ENCODE measurements at regions not wholly inside any gene's neighbourhood (a gene's known extent, or its start where the extent isn't known, plus 50 kb on each side); places are given as distances from the start of the nearest gene placed in this dataset.

- DNase-seq (ENCODE audit: low read depth), result no peak
These were observed 68.2 kb upstream of the NR4A3 start for GRCh38 chr9:99753436-99753835.

DNA sequence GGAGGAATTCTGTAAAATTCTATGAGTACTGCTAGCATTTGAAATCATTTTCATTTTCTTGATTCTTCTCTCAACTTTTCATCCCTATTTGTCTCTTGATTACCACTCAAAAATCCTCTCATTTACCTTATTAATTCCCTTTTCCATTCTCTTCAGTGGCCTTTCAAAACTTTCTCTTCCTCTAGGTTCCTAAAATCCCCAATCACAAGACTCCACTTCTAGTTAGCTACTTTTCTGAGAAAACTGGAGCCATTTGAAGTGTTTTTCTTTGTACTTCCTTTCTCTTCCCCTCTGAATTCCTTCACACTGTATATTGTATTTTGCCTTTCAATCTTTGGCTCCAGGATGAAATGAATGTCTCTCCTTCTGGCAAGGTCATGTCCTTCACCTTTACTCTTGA, 61.3 kb upstream of the NR4A3 start:
- no peak for DNase-seq (ENCODE audit: low read depth)

GRCh38 chr9:99762470-99762869, 59.2 kb upstream of the NR4A3 start:
- DNase-seq (ENCODE audit: low read depth), result no peak
